H9 (cell line): ENCODE measurements at regions not wholly inside any gene's neighbourhood (a gene's known extent, or its start where the extent isn't known, plus 50 kb on each side); places are given as distances from the start of the nearest gene placed in this dataset.
"Not testable (repeated sequence)": the region's sequence is repeated elsewhere in the genome, so short reads cannot be mapped to it uniquely, and the experiment has no call there.

Experiments used
- DNase-seq: peaks from one replicate; pipeline ENCODE4 v3.0.0-alpha.2; 2017
- H2AFZ ChIP-seq: one replicate; pipeline ENCODE4 v1.6.1; 2013; ENCODE audit warnings: mild to moderate bottlenecking, low read length, control low read depth, moderate library complexity
- H2AK5ac ChIP-seq: 2 replicates; pipeline ENCODE4 v1.6.1; 2013; ENCODE audit warnings: low read length, control low read depth, mixed read lengths; ENCODE audit not compliant: insufficient read length
- H2BK120ac ChIP-seq: one replicate; pipeline ENCODE4 v1.6.1; 2013; ENCODE audit warnings: low read depth, mild to moderate bottlenecking, low read length, control low read depth, inconsistent platforms; ENCODE audit not compliant: poor library complexity, severe bottlenecking
- H2BK12ac ChIP-seq: 2 replicates; pipeline ENCODE4 v1.6.1; 2013; ENCODE audit warnings: low read length, control low read depth, mixed read lengths, low read depth; ENCODE audit not compliant: insufficient read length
- H2BK15ac ChIP-seq: 2 replicates; pipeline ENCODE4 v1.6.1; 2013; ENCODE audit warnings: low read depth, low read length, control low read depth
- H2BK20ac ChIP-seq: one replicate; pipeline ENCODE4 v1.6.1; 2013; ENCODE audit warnings: low read depth, mild to moderate bottlenecking, low read length, control low read depth, inconsistent platforms; ENCODE audit not compliant: poor library complexity, severe bottlenecking
- H2BK5ac ChIP-seq: 2 replicates; pipeline ENCODE4 v1.6.1; 2013; ENCODE audit warnings: low read length, control low read depth, mixed read lengths; ENCODE audit not compliant: insufficient read length
- H3K14ac ChIP-seq: 2 replicates; pipeline ENCODE4 v1.6.1; 2013; ENCODE audit warnings: low read length, control low read depth; ENCODE audit not compliant: insufficient read depth
- H3K18ac ChIP-seq: 2 replicates; pipeline ENCODE4 v1.6.1; 2013; ENCODE audit warnings: low read depth, mild to moderate bottlenecking, mixed read lengths, low read length, control low read depth; ENCODE audit not compliant: insufficient read length
- H3K23ac ChIP-seq: 2 replicates; pipeline ENCODE4 v1.6.1; 2013; ENCODE audit warnings: low read length, control low read depth, mixed read lengths, low read depth; ENCODE audit not compliant: insufficient read length
- H3K23me2 ChIP-seq: 2 replicates; pipeline ENCODE4 v1.6.1; 2013; ENCODE audit warnings: low read depth, mild to moderate bottlenecking, mixed read lengths, low read length, control low read depth; ENCODE audit not compliant: insufficient read length, poor library complexity, severe bottlenecking
- H3K27ac ChIP-seq: 2 replicates; pipeline ENCODE4 v1.5.1; 2013; ENCODE audit warnings: low read length, control low read depth, mixed read lengths, low read depth; ENCODE audit not compliant: insufficient read length
- H3K27me3 ChIP-seq: 2 replicates; pipeline ENCODE4 v1.6.1; 2013; ENCODE audit warnings: low read length, control low read depth, inconsistent platforms; ENCODE audit not compliant: insufficient read depth
- H3K4ac ChIP-seq: 2 replicates; pipeline ENCODE4 v1.6.1; 2013; ENCODE audit warnings: low read depth, mild to moderate bottlenecking, control low read depth, inconsistent platforms, low read length, moderate library complexity
- H3K4me1 ChIP-seq: 2 replicates; pipeline ENCODE4 v1.6.1; 2013; ENCODE audit warnings: low read length, control low read depth, inconsistent platforms; ENCODE audit not compliant: insufficient read depth
- H3K4me2 ChIP-seq: 2 replicates; pipeline ENCODE4 v1.6.1; 2013; ENCODE audit warnings: low read length, control low read depth, mixed read lengths; ENCODE audit not compliant: insufficient read length, insufficient read depth
- H3K56ac ChIP-seq: 2 replicates; pipeline ENCODE4 v1.6.1; 2013; ENCODE audit warnings: low read depth, mild to moderate bottlenecking, mixed read lengths, low read length, control low read depth; ENCODE audit not compliant: insufficient read length
- H3K79me1 ChIP-seq: 2 replicates; pipeline ENCODE4 v1.6.1; 2013; ENCODE audit warnings: low read depth, mild to moderate bottlenecking, moderate library complexity, low read length, control low read depth, inconsistent platforms; ENCODE audit not compliant: insufficient read depth, poor library complexity, severe bottlenecking
- H3K79me2 ChIP-seq: 2 replicates; pipeline ENCODE4 v1.6.1; 2013; ENCODE audit warnings: low read length, control low read depth, inconsistent platforms; ENCODE audit not compliant: insufficient read depth
- H3K9ac ChIP-seq: 2 replicates; pipeline ENCODE4 v1.6.1; 2013; ENCODE audit warnings: low read length, control low read depth, mixed read lengths; ENCODE audit not compliant: insufficient read length; ENCODE audit errors: extremely low read depth
- H3K9me3 ChIP-seq: one replicate; pipeline ENCODE4 v1.6.1; 2013; ENCODE audit warnings: low read depth, low read length, inconsistent platforms; ENCODE audit not compliant: control insufficient read depth
- H3T11ph ChIP-seq: one replicate; pipeline ENCODE4 v1.6.1; 2013; ENCODE audit warnings: mild to moderate bottlenecking, low read length, control low read depth, inconsistent platforms
- H4K20me1 ChIP-seq: one replicate; pipeline ENCODE4 v1.6.1; 2013; ENCODE audit not compliant: control insufficient read depth, insufficient read length, insufficient read depth
- H4K5ac ChIP-seq: 2 replicates; pipeline ENCODE4 v1.6.1; 2013; ENCODE audit warnings: low read depth, mild to moderate bottlenecking, mixed read lengths, low read length, control low read depth; ENCODE audit not compliant: insufficient read length
- H4K8ac ChIP-seq: replicated peaks from 2 replicates; pipeline ENCODE4 v1.6.1; 2013; ENCODE audit warnings: low read length, control low read depth, mixed read lengths, low read depth; ENCODE audit not compliant: insufficient read length
- H4K91ac ChIP-seq: 2 replicates; pipeline ENCODE4 v1.6.1; 2013; ENCODE audit warnings: low read depth, mild to moderate bottlenecking, moderate library complexity, mixed read lengths, low read length, control low read depth; ENCODE audit not compliant: insufficient read length
- H3K27ac Mint-ChIP-seq, 3 experiments: 2 replicates in 2 of 3; 3 replicates in 1 of 3; pipeline ENCODE4 v1.8.0; 2020 to 2021; ENCODE audit warnings: mixed read lengths in 3 of 3, mild to moderate bottlenecking in 1 of 3, moderate library complexity in 1 of 3
- H3K27me3 Mint-ChIP-seq: 2 replicates; pipeline ENCODE4 v1.8.0; 2021; ENCODE audit warnings: low read depth, mild to moderate bottlenecking, moderate library complexity, mixed read lengths
- H3K36me3 Mint-ChIP-seq, 3 experiments: 2 replicates in 2 of 3; 3 replicates in 1 of 3; pipeline ENCODE4 v1.8.0; 2020 to 2021; ENCODE audit warnings: low read depth in 3 of 3, mixed read lengths in 3 of 3; ENCODE audit not compliant: insufficient read depth in 1 of 3
- H3K4me1 Mint-ChIP-seq, 2 experiments: 2 replicates each; pipeline ENCODE4 v1.8.0; 2020; ENCODE audit warnings: mixed read lengths in 2 of 2
- H3K4me3 Mint-ChIP-seq, 2 experiments: 2 replicates in 1 of 2; 3 replicates in 1 of 2; pipeline ENCODE4 v1.8.0; 2020 to 2021; ENCODE audit warnings: mild to moderate bottlenecking in 2 of 2, mixed read lengths in 2 of 2, moderate library complexity in 1 of 2
- H3K9me3 Mint-ChIP-seq, 2 experiments: 2 replicates in 1 of 2; 3 replicates in 1 of 2; pipeline ENCODE4 v1.8.0; 2020; ENCODE audit warnings: mild to moderate bottlenecking in 2 of 2, mixed read lengths in 2 of 2, moderate library complexity in 1 of 2
- WGBS: extraction: QIAGEN DNeasy Blood & Tissue Kit; methylation state at CpG from one replicate; pipeline ENCODE4 v1.1.7; 2013; ENCODE audit warnings: missing lambda C conversion rate, low lambda C conversion rate, mixed read lengths; ENCODE audit not compliant: insufficient read length; ENCODE audit errors: extremely low coverage; 5-methylcytosine and 5-hydroxymethylcytosine counted together

DNA sequence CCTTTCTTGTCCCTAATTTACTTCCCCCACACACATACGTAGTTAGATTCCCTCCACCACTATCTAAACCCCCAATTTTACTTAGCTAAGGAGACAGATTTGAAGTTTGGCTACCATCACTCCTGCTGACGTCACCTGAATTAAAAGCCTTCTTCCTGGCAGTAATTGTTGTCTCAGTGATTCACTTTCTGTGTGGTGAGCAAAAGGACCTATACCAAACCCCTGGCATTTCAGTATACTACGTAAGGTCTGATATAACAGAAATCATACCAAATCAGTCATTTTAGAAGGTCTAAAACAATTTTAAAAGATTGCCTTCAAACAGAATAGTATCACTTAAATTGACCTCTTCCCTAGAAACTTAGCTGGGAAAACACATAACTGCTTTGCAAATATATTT is 476.3 kb downstream of the TGIF2LX start:
- H4K20me1 ChIP-seq, H4K91ac ChIP-seq, H2BK120ac ChIP-seq, H3K23me2 ChIP-seq, H3K9ac ChIP-seq, H3K4me3 Mint-ChIP-seq, H3K56ac ChIP-seq, H3K14ac ChIP-seq, H3K4me1 ChIP-seq, H3K4ac ChIP-seq, H3K27me3 Mint-ChIP-seq, H3K23ac ChIP-seq, H3K4me2 ChIP-seq, DNase-seq, H2AK5ac ChIP-seq, H3K9me3 ChIP-seq, H4K5ac ChIP-seq, H3K9me3 Mint-ChIP-seq, H3K79me1 ChIP-seq, H3K27ac ChIP-seq, H2BK20ac ChIP-seq, H3K79me2 ChIP-seq, H2AFZ ChIP-seq, H3K27me3 ChIP-seq, H2BK5ac ChIP-seq, H2BK15ac ChIP-seq, H3K4me1 Mint-ChIP-seq, H3K36me3 Mint-ChIP-seq, H4K8ac ChIP-seq, H2BK12ac ChIP-seq, H3T11ph ChIP-seq, H3K18ac ChIP-seq, H3K27ac Mint-ChIP-seq: not testable (repeated sequence)
- no CpG with 5 or more reads among the region's 3 CpGs for WGBS

DNA sequence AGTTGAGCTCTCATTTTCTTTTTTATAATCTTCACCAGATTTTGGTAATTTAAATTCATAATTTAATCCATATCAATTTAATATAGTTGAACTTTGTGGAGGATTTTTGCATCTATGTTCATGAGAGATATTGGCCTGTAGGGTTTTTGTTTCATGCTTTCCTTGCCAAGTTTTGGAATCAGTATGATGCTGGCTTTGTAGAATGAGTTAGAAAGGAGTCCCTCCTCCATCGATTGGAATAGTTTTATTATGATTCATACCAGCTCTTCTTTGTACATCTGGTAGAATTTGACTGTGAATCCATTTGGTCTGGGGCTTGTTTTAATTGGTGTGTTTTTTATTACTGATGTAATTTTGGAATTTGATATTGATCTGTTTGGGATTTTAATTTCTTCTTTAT is 480.5 kb downstream of the TGIF2LX start:
- H4K8ac ChIP-seq, H3K4me3 Mint-ChIP-seq, H3K14ac ChIP-seq, H2BK120ac ChIP-seq, H3K4me2 ChIP-seq, H2AK5ac ChIP-seq, H3T11ph ChIP-seq, H3K4me1 ChIP-seq, H3K4me1 Mint-ChIP-seq, H3K18ac ChIP-seq, H2BK5ac ChIP-seq, H3K23me2 ChIP-seq, H3K79me1 ChIP-seq, H3K27ac Mint-ChIP-seq, H3K23ac ChIP-seq, H4K91ac ChIP-seq, DNase-seq, H3K9ac ChIP-seq, H2BK15ac ChIP-seq, H3K9me3 Mint-ChIP-seq, H3K56ac ChIP-seq, H2AFZ ChIP-seq, H3K79me2 ChIP-seq, H3K9me3 ChIP-seq, H2BK12ac ChIP-seq, H2BK20ac ChIP-seq, H3K27me3 Mint-ChIP-seq, H3K27me3 ChIP-seq, H4K5ac ChIP-seq, H3K27ac ChIP-seq, H4K20me1 ChIP-seq, H3K4ac ChIP-seq, H3K36me3 Mint-ChIP-seq: not testable (repeated sequence)
- no CpG with 5 or more reads among the region's 1 CpG for WGBS

DNA sequence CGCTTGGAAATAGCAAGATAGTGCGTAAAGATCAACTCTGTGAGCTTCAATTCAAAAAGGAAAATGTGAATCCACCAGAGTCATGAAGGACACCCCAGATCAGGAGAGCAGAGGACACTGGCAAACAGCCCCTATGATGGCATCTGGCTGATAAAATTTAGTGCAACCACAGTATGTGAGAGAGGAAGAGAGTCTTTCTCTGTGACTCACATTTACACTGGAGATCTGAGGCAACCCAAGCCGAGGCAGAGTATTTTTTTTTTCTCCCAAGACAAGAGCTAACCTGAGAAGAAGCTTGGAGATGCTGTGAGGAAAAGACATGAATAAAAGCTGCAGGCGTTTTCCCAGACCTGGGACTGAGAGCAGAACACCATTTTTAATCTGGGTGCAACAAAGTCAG is 482.2 kb downstream of the TGIF2LX start:
- not testable (repeated sequence) for H2AK5ac ChIP-seq, H3K4me1 Mint-ChIP-seq, H4K20me1 ChIP-seq, H2BK12ac ChIP-seq, H3K9ac ChIP-seq, H3K4me2 ChIP-seq, H3K4me3 Mint-ChIP-seq, H3K4me1 ChIP-seq, H3K79me1 ChIP-seq, H3T11ph ChIP-seq, H3K9me3 Mint-ChIP-seq, H3K36me3 Mint-ChIP-seq, H3K9me3 ChIP-seq, H2BK5ac ChIP-seq, H3K27ac Mint-ChIP-seq, H3K79me2 ChIP-seq, H3K27ac ChIP-seq, H3K23me2 ChIP-seq, H2BK120ac ChIP-seq, H4K8ac ChIP-seq, H3K18ac ChIP-seq, H3K27me3 Mint-ChIP-seq, H3K4ac ChIP-seq, H4K5ac ChIP-seq, H3K14ac ChIP-seq, H2BK15ac ChIP-seq, H4K91ac ChIP-seq, H2AFZ ChIP-seq, H3K56ac ChIP-seq, H3K27me3 ChIP-seq, H3K23ac ChIP-seq, H2BK20ac ChIP-seq, DNase-seq
- WGBS: no CpG with 5 or more reads among the region's 4 CpGs
